PFSK-1 (cell line): ENCODE measurements at regions not wholly inside any gene's neighbourhood (a gene's known extent, or its start where the extent isn't known, plus 50 kb on each side); places are given as distances from the start of the nearest gene placed in this dataset.

ENCODE experiments used
- POLR2AphosphoS5 ChIP-seq: IDR thresholded peaks from 2 replicates; pipeline ENCODE4 v1.6.1; 2012; ENCODE audit warnings: low read depth, mild to moderate bottlenecking, control low read depth, low read length, moderate library complexity
- REST ChIP-seq, 2 experiments: IDR thresholded peaks; 2 replicates each; pipeline versions ENCODE4 v1.6.1 to v1.8.0; 2011 to 2012; ENCODE audit warnings: low read depth in 2 of 2, low read length in 2 of 2, control low read depth in 1 of 2, inconsistent platforms in 1 of 2, mild to moderate bottlenecking in 1 of 2, moderate library complexity in 1 of 2; ENCODE audit not compliant: insufficient read depth in 1 of 2
- SIN3A ChIP-seq: IDR thresholded peaks from 2 replicates; pipeline ENCODE4 v1.6.1; 2012; ENCODE audit warnings: mild to moderate bottlenecking, low read length, moderate library complexity, borderline replicate concordance; ENCODE audit not compliant: insufficient read depth

- TF ChIP-seq REST (IDR thresholded peaks at IDR 0.05; ENCODE audit: insufficient read depth in 1 of 2, low read depth in 2 of 2, low read length in 2 of 2) (no peak), POLR2AphosphoS5 (no peak), SIN3A (no peak)
Measured at GRCh38 chr20:40920291-40920690, 108.3 kb upstream of the TOP1 start.
